GM18520 (cell line): ENCODE measurements at regions not wholly inside any gene's neighbourhood (a gene's known extent, or its start where the extent isn't known, plus 50 kb on each side); places are given as distances from the start of the nearest gene placed in this dataset.

Experiments used
- ATAC-seq: cut with Tn5 transposase; IDR thresholded peaks from one replicate; pipeline ENCODE4 v1.9.1; 2021; ENCODE audit not compliant: unreplicated experiment

GRCh38 chr14:98368221-98368620, 903.8 kb downstream of the BCL11B start:
- no peak for ATAC-seq

GRCh38 chr14:98368916-98369315, 903.1 kb downstream of the BCL11B start:
- no peak for ATAC-seq

GRCh38 chr14:98369344-98369743, 902.7 kb downstream of the BCL11B start:
- ATAC-seq: no peak

GRCh38 chr14:98370352-98370751, 901.6 kb downstream of the BCL11B start:
- ATAC-seq: no peak

GRCh38 chr14:98371141-98371540, 900.9 kb downstream of the BCL11B start:
- no peak for ATAC-seq

GRCh38 chr14:98374136-98374535, 897.9 kb downstream of the BCL11B start:
- ATAC-seq: no peak

- ATAC-seq: no peak
Measured at GRCh38 chr14:98375566-98375965, 896.4 kb downstream of the BCL11B start.

GRCh38 chr14:98379830-98380229, 892.2 kb downstream of the BCL11B start:
- ATAC-seq: no peak

GRCh38 chr14:98382662-98383061, 889.3 kb downstream of the BCL11B start:
- no peak for ATAC-seq

GRCh38 chr14:98385851-98386250, 886.1 kb downstream of the BCL11B start:
- no peak for ATAC-seq

- no peak for ATAC-seq
Measured at GRCh38 chr14:98391061-98391460, 880.9 kb downstream of the BCL11B start.

- ATAC-seq: no peak
Measured at GRCh38 chr14:98393527-98393926, 878.5 kb downstream of the BCL11B start.

GRCh38 chr14:98404811-98405210, 867.2 kb downstream of the BCL11B start:
- ATAC-seq: no peak

- no peak for ATAC-seq
Measured at GRCh38 chr14:98408024-98408555, 863.9 kb downstream of the BCL11B start.

- ATAC-seq: no peak
Measured at GRCh38 chr14:98408713-98409112, 863.3 kb downstream of the BCL11B start.

GRCh38 chr14:98411154-98411553, 860.8 kb downstream of the BCL11B start:
- ATAC-seq: no peak

GRCh38 chr14:98412431-98412830, 859.6 kb downstream of the BCL11B start:
- no peak for ATAC-seq

- no peak for ATAC-seq
Measured at GRCh38 chr14:98415766-98416165, 856.2 kb downstream of the BCL11B start.

- ATAC-seq: no peak
Measured at GRCh38 chr14:98417001-98417400, 855.0 kb downstream of the BCL11B start.

- ATAC-seq: no peak
Measured at GRCh38 chr14:98428483-98428994, 843.5 kb downstream of the BCL11B start.

GRCh38 chr14:98433436-98433835, 838.6 kb downstream of the BCL11B start:
- ATAC-seq: no peak

GRCh38 chr14:98437113-98437512, 834.9 kb downstream of the BCL11B start:
- no peak for ATAC-seq

GRCh38 chr14:98444077-98444476, 827.9 kb downstream of the BCL11B start:
- no peak for ATAC-seq
